ENCODE measurements at regions not wholly inside any gene's neighbourhood (a gene's known extent, or its start where the extent isn't known, plus 50 kb on each side); places are given as distances from the start of the nearest gene placed in this dataset.

GRCh38 chr6:80679992-80680391, 573.5 kb downstream of the BCKDHB start:
- FAIRE-seq = no peak

GRCh38 chr6:80676386-80676785, 569.9 kb downstream of the BCKDHB start:
- no peak for FAIRE-seq

- FAIRE-seq = no peak
These were observed 568.2 kb downstream of the BCKDHB start for GRCh38 chr6:80674669-80675068.

DNA sequence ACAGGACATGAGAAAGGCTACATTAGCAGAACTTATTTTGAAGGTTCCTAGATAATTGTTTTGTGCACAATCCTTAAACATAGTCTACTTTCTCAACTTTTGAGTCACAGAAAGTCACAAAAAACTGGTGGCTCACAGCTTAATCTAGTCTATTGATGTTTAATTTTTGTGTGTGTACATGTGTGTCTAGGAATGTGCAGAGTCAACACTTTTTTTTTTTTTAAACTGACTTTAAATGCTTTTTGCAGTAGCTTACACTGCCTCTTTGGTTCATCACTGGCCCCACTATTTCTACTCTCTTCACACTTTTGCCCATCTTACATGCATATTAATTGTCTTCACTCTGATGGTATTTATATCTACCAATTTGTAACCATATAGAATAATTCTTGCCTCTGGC, 566.9 kb downstream of the BCKDHB start:
- FAIRE-seq = no peak

GRCh38 chr6:80667006-80667405, 560.5 kb downstream of the BCKDHB start:
- FAIRE-seq = no peak

DNA sequence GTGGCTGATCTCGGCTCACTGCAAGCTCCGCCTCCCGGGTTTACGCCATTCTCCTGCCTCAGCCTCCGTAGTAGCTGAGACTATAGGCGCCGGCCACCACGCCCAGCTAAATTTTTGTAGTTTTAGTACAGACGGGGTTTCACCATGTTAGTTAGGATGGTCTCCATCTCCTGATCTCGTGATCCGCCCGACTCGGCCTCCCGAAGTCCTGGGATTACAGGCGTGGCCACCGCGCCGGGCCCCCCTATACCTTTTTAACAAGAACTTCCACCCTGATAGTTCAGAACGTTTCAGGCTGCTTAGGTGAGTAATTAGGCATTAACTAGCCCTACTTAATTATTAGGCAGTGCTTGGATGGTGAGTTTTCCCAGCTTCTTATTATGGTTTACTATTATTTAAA, 552.5 kb downstream of the BCKDHB start:
- FAIRE-seq = no peak

DNA sequence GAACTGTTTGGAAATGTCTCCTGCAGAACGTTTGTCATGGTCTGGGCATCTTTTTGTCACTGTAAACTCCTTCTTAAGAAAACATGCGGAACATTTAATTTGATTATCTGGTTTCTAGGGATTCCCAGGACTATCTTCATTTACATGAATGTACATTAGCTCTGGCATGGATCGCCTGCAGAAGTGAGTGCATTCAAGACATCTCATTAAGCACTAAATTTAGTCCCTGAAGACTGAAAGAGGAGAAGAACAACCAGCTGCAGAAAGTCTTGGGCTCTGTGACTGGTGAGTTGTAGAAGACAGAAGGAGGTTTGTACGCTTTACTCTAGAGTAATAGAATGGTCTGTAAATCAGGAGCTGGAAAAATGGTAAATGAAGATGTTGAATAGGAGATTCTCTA, 540.7 kb downstream of the BCKDHB start:
- FAIRE-seq = no peak

DNA sequence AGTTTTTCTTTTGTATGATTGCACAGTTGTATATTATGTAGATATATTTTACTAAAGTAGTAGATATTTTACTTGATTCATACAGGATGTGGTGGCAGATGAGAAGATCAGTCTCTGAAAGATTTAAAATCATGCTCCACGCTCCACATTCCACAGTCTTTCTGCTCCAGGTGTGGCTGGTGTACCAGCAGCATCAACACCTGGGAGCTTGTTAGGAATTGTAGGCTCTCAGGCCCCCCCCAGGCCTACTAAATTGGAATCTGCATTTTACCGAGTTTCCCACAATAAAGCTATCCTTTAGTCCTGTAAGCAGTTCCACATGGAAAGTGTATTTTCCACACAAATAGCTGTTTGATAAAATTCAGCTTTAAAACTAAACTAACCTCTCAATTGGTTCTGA, 537.4 kb downstream of the BCKDHB start:
- FAIRE-seq = no peak

GRCh38 chr6:80642452-80642851, 536.0 kb downstream of the BCKDHB start:
- no peak for FAIRE-seq

GRCh38 chr6:80641591-80641990, 535.1 kb downstream of the BCKDHB start:
- FAIRE-seq = no peak

- no peak for FAIRE-seq
These were observed 533.7 kb downstream of the BCKDHB start for GRCh38 chr6:80640176-80640575.

DNA sequence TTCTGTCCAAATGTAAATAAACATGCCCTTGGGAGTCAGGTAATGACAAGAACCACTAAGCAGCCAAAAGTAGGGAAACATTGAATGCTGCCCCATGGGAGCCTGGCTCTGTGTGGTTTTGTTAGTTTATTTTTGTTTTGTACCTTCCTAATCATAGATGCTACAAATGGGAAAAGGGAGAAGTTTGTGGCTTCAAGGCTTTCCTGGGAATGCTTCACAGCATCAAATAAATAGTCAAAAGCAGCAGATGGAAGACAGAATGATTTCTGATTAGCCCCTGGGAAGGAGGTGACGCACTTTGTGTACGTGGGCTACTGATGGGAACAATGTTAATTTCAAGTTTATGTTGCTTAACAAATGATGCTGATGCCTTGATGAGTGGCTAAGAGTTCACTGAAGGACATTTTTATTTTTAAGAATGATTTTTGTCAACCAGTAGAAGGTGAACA, 532.7 kb downstream of the BCKDHB start:
- FAIRE-seq = no peak

- FAIRE-seq = no peak
These were observed 532.0 kb downstream of the BCKDHB start for GRCh38 chr6:80638213-80639055.

- FAIRE-seq = no peak
These were observed 530.8 kb downstream of the BCKDHB start for GRCh38 chr6:80637312-80637711.

DNA sequence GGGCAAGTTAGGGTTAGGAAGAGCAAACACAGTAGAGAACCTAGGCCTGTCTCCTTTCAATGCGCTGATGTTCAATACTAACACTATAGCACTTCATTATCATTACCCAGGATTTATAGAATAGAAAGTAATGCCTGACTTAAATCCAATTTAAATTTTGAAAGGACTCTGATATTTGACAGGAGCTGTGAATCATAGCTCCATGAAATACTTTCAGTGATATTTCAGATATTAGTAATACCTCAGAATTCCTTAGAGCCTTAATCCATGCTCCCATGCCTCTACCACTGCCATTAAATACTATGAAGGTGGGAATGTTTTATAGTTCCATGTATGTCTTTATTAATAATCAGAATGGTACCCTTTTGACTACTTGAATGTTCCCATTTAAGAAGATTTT, 530.2 kb downstream of the BCKDHB start:
- no peak for FAIRE-seq

GRCh38 chr6:80633412-80633811, 526.9 kb downstream of the BCKDHB start:
- FAIRE-seq = no peak

- no peak for FAIRE-seq
These were observed 518.9 kb downstream of the BCKDHB start for GRCh38 chr6:80625405-80625804.

GRCh38 chr6:80623066-80623815, 516.8 kb downstream of the BCKDHB start:
- FAIRE-seq = no peak

DNA sequence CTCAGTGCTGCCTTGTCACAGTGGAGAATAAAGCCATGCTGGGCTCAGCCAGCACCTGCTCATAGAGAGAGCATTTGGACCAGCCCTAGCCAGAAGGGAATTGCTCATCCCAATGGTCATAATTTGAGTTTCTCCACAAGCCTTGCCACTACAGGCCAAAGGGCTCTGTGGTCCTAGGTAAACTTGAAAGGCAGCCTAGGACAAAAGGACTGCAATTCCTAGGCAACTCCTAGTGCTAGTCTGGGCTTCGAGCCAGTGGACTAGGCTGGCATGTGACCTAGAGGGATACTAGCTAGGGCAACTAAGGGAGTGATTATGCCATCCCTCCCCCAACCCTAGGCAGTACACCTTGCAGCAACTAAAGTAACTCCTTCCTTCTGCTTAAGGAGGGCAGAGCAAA, 516.2 kb downstream of the BCKDHB start:
- no peak for FAIRE-seq

- no peak for FAIRE-seq
These were observed 512.5 kb downstream of the BCKDHB start for GRCh38 chr6:80618953-80619352.

DNA sequence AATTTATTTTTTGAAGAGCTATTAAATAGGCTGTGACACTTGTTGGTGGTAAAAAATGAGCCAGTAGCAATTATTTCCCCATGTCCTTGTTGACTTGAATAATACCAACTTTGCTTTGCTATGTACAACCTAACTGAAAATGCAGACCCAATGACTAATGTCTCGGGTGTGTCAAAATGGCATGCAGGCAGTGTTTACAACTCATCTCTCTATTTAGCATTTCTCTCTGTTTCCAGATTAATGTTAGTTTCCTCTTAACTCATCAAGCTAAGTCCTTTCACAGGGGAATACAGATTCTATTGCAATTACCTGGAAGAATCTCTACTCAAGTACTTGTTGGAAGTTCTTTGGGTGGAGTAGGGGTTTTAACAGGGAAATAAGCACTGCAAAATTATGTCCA, 504.4 kb downstream of the BCKDHB start:
- FAIRE-seq = no peak

DNA sequence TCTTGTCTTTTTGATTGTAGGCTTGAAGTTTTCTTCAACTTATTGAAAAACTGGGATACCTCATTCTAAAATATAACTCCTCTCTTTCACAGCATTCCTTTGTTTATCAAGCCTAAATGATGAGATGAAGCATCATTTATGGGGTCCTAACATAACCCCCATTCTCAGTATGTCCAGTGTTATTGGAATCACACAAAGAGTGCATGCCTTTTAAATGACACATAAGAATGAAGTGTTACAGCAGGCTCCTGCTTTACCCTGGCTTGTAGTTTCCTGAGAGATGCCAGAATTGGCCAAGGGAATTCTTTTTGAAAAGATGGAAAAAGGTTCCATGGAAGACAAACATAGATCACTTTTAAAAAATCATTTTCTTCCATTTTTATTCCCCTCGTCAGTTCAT, 502.4 kb downstream of the BCKDHB start:
- no peak for FAIRE-seq

- no peak for FAIRE-seq
These were observed 501.4 kb downstream of the BCKDHB start for GRCh38 chr6:80607811-80608391.
